ENCODE measurements at regions not wholly inside any gene's neighbourhood (a gene's known extent, or its start where the extent isn't known, plus 50 kb on each side); places are given as distances from the start of the nearest gene placed in this dataset.
"Not testable (repeated sequence)": the region's sequence is repeated elsewhere in the genome, so short reads cannot be mapped to it uniquely, and the experiment has no call there.

- DNase-seq, result no peak
These were observed 399.1 kb upstream of the SPRY2 start for GRCh38 chr13:80740071-80740470.

GRCh38 chr13:80737513-80737912, 396.6 kb upstream of the SPRY2 start:
- DNase-seq, result no peak

GRCh38 chr13:80727321-80727975, 386.5 kb upstream of the SPRY2 start:
- DNase-seq, result no peak

GRCh38 chr13:80726868-80727267, 385.9 kb upstream of the SPRY2 start:
- DNase-seq, result no peak

GRCh38 chr13:80721689-80722088, 380.8 kb upstream of the SPRY2 start:
- no peak for DNase-seq

GRCh38 chr13:80718970-80719369, 378.0 kb upstream of the SPRY2 start:
- DNase-seq, result no peak

GRCh38 chr13:80717776-80718175, 376.9 kb upstream of the SPRY2 start:
- DNase-seq, result no peak

GRCh38 chr13:80716610-80717081, 375.7 kb upstream of the SPRY2 start:
- no peak for DNase-seq

- peak; percentile 52 to 56 for DNase-seq
These were observed 371.1 kb upstream of the SPRY2 start for GRCh38 chr13:80712026-80712425.

GRCh38 chr13:80708791-80709190, 367.9 kb upstream of the SPRY2 start:
- no peak for DNase-seq

- no peak for DNase-seq
These were observed 366.4 kb upstream of the SPRY2 start for GRCh38 chr13:80707000-80707983.

- DNase-seq, result no peak
These were observed 365.2 kb upstream of the SPRY2 start for GRCh38 chr13:80706164-80706471.

GRCh38 chr13:80705371-80706163, 364.6 kb upstream of the SPRY2 start:
- no peak for DNase-seq

GRCh38 chr13:80704369-80704768, 363.4 kb upstream of the SPRY2 start:
- DNase-seq, result no peak

GRCh38 chr13:80695841-80696240, 354.9 kb upstream of the SPRY2 start:
- no peak for DNase-seq

- DNase-seq, result not testable (repeated sequence)
These were observed 350.9 kb upstream of the SPRY2 start for GRCh38 chr13:80691814-80692213.

- DNase-seq, result no peak
These were observed 349.3 kb upstream of the SPRY2 start for GRCh38 chr13:80690208-80690607.

GRCh38 chr13:80688593-80688992, 347.7 kb upstream of the SPRY2 start:
- no peak for DNase-seq

GRCh38 chr13:80685942-80686341, 345.0 kb upstream of the SPRY2 start:
- DNase-seq, result no peak

GRCh38 chr13:80684217-80684991, 343.5 kb upstream of the SPRY2 start:
- DNase-seq, result no peak

GRCh38 chr13:80680786-80681366, 339.9 kb upstream of the SPRY2 start:
- DNase-seq, result no peak

GRCh38 chr13:80679423-80679822, 338.5 kb upstream of the SPRY2 start:
- no peak for DNase-seq

Data from AML-193 (cell line).